ENCODE measurements at regions not wholly inside any gene's neighbourhood (a gene's known extent, or its start where the extent isn't known, plus 50 kb on each side); places are given as distances from the start of the nearest gene placed in this dataset.
"Not testable (repeated sequence)": the region's sequence is repeated elsewhere in the genome, so short reads cannot be mapped to it uniquely, and the experiment has no call there.

DNA sequence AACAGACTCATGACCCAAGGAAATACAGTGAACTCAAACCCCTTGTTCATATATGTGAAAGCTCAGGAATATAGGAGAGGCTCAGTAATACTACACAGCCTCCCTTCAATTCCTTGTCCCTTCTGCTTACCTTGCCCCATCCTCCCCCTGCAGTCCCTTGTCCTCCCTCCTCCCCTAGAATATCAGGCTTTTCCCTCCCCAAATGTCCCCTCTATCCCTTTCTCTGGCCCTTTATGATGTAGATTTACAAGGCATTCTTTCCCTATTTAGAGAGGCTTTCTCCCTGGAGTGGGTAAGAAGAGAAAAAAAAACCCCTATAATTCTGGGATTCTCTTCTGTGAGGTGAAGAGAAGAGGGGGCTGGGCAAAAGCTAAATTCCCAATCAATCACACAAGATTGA lies 64.9 kb upstream of the KBTBD8 start:
- no peak for DNase-seq
- Histone ChIP-seq H3K27ac (no peak overlapping the region), H3K27me3 (replicated peaks in 1 of 7) (no peaks in the 10 kb centered on the region), H3K4me1 (no peaks in the 10 kb centered on the region), H3K4me3 (no peak overlapping the region), H3K36me3 (no peaks in the 10 kb centered on the region), H3K9me3 (no peaks in the 10 kb centered on the region)
- TF ChIP-seq, protein P1, sequence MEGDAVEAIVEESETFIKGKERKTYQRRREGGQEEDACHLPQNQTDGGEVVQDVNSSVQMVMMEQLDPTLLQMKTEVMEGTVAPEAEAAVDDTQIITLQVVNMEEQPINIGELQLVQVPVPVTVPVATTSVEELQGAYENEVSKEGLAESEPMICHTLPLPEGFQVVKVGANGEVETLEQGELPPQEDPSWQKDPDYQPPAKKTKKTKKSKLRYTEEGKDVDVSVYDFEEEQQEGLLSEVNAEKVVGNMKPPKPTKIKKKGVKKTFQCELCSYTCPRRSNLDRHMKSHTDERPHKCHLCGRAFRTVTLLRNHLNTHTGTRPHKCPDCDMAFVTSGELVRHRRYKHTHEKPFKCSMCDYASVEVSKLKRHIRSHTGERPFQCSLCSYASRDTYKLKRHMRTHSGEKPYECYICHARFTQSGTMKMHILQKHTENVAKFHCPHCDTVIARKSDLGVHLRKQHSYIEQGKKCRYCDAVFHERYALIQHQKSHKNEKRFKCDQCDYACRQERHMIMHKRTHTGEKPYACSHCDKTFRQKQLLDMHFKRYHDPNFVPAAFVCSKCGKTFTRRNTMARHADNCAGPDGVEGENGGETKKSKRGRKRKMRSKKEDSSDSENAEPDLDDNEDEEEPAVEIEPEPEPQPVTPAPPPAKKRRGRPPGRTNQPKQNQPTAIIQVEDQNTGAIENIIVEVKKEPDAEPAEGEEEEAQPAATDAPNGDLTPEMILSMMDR (IDR thresholded peaks at IDR 0.05 in 8 of 11, conservative IDR thresholded peaks at IDR 0.05 in 3 of 11), result no peak
- intact Hi-C loops (cut with DNase I; ENCODE audit: low total_unique reads), result loop anchor here (10.0 kb wide), 1 partner anchor 1962 kb away; no protein-coding TSS in a partner anchor

DNA sequence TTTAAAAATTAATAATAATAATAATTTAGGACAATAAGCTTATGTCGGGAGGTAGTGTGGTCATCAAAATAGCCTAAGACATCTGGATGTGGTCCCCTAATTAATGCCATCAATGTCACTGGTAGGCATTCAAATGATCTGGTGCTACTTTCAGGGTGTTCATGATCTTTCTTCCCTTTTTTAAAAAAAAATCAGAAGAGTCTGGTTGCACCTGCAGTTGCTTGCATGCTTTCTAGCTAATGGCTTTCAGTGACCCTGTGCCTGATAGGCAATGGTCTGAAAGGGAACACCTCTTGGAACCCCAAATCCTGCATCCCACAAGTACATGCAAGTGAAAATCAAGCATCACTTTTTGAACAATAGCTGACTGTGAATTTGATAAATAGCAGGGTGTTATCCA lies 64.1 kb upstream of the KBTBD8 start:
- WGBS, 5 donors, result 68 to 86% (median 84%) methylated on average over 1 of the region's 1 CpG
- intact Hi-C loops (cut with DNase I; ENCODE audit: low total_unique reads), result loop anchor here (10.0 kb wide), 1 partner anchor 1961 kb away; no protein-coding TSS in a partner anchor

DNA sequence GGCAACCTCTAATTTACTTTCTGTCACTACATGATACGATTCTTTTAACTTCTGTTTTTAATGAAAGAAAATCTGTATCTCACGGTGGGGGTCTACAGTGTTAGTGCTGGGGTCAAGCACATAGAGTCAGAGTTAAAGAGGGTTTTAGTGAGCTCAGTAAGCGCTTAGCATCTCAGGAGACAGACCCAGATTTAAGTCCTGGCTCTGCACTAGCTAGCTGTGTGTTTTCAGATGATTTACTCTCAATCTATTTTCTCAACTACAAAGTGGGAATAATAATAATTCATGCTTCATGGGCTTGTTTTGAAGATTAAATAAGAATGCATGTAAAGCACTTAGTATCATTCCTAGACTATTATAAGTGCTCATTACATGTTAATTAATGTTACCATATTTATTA lies 63.4 kb upstream of the KBTBD8 start:
- Histone ChIP-seq H3K4me3 (no peak overlapping the region), H3K36me3 (no peaks in the 10 kb centered on the region), H3K4me1 (no peaks in the 10 kb centered on the region), H3K27ac (no peak overlapping the region), H3K27me3 (replicated peaks in 1 of 7) (no peaks in the 10 kb centered on the region), H3K9me3 (no peaks in the 10 kb centered on the region)
- DNase-seq, result no peak
- TF ChIP-seq POLR2AphosphoS5 (IDR thresholded peaks at IDR 0.05), result no peak
- TF ChIP-seq, protein P1 (IDR thresholded peaks at IDR 0.05 in 8 of 11, conservative IDR thresholded peaks at IDR 0.05 in 3 of 11), result no peak
- TF ChIP-seq POLR2A (IDR thresholded peaks at IDR 0.05), result no peak
- intact Hi-C loops (cut with DNase I; ENCODE audit: low total_unique reads), result loop anchor here (10.0 kb wide), 1 partner anchor 1960 kb away; no protein-coding TSS in a partner anchor
- 72 to 81% (median 78%) methylated on average over 3 of the region's 3 CpGs for WGBS, 5 donors

More for the DNA sequence above, 64.1 kb upstream of the KBTBD8 start:
- DNase-seq, result no peak
- no peaks in the 10 kb centered on the region for H3K27me3 ChIP-seq (replicated peaks in 1 of 7)
- no peaks in the 10 kb centered on the region for H3K4me1 ChIP-seq
- H3K27ac ChIP-seq, result no peak overlapping the region
- H3K36me3 ChIP-seq, result no peaks in the 10 kb centered on the region
- H3K9me3 ChIP-seq, result no peaks in the 10 kb centered on the region
- H3K4me3 ChIP-seq, result no peak overlapping the region
- TF ChIP-seq POLR2AphosphoS5 (IDR thresholded peaks at IDR 0.05), result no peak
- TF ChIP-seq, protein P1 (IDR thresholded peaks at IDR 0.05 in 8 of 11, conservative IDR thresholded peaks at IDR 0.05 in 3 of 11), result no peak
- TF ChIP-seq POLR2A (IDR thresholded peaks at IDR 0.05), result no peak

DNA sequence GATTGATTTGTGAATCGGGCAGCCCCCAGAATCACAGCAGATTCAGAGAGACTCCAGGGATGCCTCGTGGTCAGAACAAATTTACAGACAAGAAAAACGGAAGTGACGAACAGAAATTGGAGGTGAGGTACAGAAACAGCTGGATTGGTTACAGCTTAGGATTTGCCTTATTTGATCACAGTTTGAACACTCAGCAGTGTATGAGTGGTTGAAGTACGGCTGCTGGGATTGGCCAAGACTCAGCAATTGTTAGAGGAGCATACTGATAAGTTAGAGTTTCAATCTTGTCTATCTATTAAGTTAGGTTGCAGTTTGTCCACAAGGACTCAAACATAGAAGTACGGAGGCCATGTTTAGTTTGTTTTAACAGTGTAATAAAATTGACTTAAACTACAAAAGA lies 61.1 kb upstream of the KBTBD8 start:
- WGBS, 5 donors, result 72 to 79% (median 78%) methylated on average over 6 of the region's 6 CpGs
- not testable (repeated sequence) for H3K4me1 ChIP-seq; DNase-seq; H3K4me3 ChIP-seq; H3K27me3 ChIP-seq (replicated peaks in 1 of 7); H3K9me3 ChIP-seq; H3K27ac ChIP-seq; H3K36me3 ChIP-seq
- intact Hi-C loops (cut with DNase I; ENCODE audit: low total_unique reads), result loop anchor here (10.0 kb wide), 1 partner anchor 1958 kb away; no protein-coding TSS in a partner anchor

All from spleen (tissue), 11 donors.